ENCODE measurements at regions not wholly inside any gene's neighbourhood (a gene's known extent, or its start where the extent isn't known, plus 50 kb on each side); places are given as distances from the start of the nearest gene placed in this dataset.

- ATAC-seq (no peak), DNase-seq (no peak)
- Histone ChIP-seq H3K4me2 (ENCODE audit: low read length) (no peak overlapping the region), H3K9me2 (replicated peaks; ENCODE audit: low read length) (no peaks in the 10 kb centered on the region), H3K4me1 (ENCODE audit: insufficient read depth, low read length) (no peaks in the 10 kb centered on the region), H4K20me1 (ENCODE audit: low read length) (no peaks in the 10 kb centered on the region), H3K9me3 (ENCODE audit: low read length) (no peaks in the 10 kb centered on the region), H3K27me3 (ENCODE audit: low read length) (peaks cover 22% of the 10 kb centered on the region; the same call in 1 of the 2 replicates), H2AFZ (ENCODE audit: low read length) (no peak overlapping the region), H3K9ac (ENCODE audit: low read length) (no peak overlapping the region), H3K36me3 (ENCODE audit: low read depth, low read length) (no peaks in the 10 kb centered on the region), H3F3A (ENCODE audit: low read length, unreplicated experiment) (no peaks in the 10 kb centered on the region), H3K79me2 (ENCODE audit: low read length) (no peaks in the 10 kb centered on the region), H3K27ac (ENCODE audit: low read length) (no peak overlapping the region), H3K4me3 (ENCODE audit: low read length) (no peak overlapping the region)
- CTCF ChIA-PET = no interaction called here
- no peak for TF ChIP-seq EZH2phosphoT487 (IDR thresholded peaks at IDR 0.05; ENCODE audit: borderline replicate concordance, low read length)
- no peak for TF ChIP-seq CTCF (conservative IDR thresholded peaks at IDR 0.05; ENCODE audit: low read depth, low read length)
- TF ChIP-seq EZH2 (IDR thresholded peaks at IDR 0.05; ENCODE audit: low read length, unreplicated experiment) = no peak
- BruUV-seq (replicated peaks) = no TSS peak
- intact Hi-C loops (cut with micrococcal nuclease) = no loop called here
- POLR2A ChIA-PET (ENCODE audit: unreplicated experiment) = no interaction called here
Observed at GRCh38 chr17:73950593-73950914, 252.9 kb upstream of the RPL38 start.

- Histone ChIP-seq H2AFZ (ENCODE audit: low read length) (no peak overlapping the region), H4K20me1 (ENCODE audit: low read length) (no peaks in the 10 kb centered on the region), H3K79me2 (ENCODE audit: low read length) (no peaks in the 10 kb centered on the region), H3K4me3 (ENCODE audit: low read length) (no peak overlapping the region), H3F3A (ENCODE audit: low read length, unreplicated experiment) (no peaks in the 10 kb centered on the region), H3K9me2 (replicated peaks; ENCODE audit: low read length) (no peaks in the 10 kb centered on the region), H3K36me3 (ENCODE audit: low read depth, low read length) (no peaks in the 10 kb centered on the region), H3K9me3 (ENCODE audit: low read length) (no peaks in the 10 kb centered on the region), H3K9ac (ENCODE audit: low read length) (no peak overlapping the region), H3K27ac (ENCODE audit: low read length) (no peak overlapping the region), H3K4me2 (ENCODE audit: low read length) (no peak overlapping the region), H3K4me1 (ENCODE audit: insufficient read depth, low read length) (no peaks in the 10 kb centered on the region), H3K27me3 (ENCODE audit: low read length) (peaks cover 19% of the 10 kb centered on the region; the same call in 1 of the 2 replicates)
- TF ChIP-seq EZH2phosphoT487 (IDR thresholded peaks at IDR 0.05; ENCODE audit: borderline replicate concordance, low read length) (no peak), CTCF (conservative IDR thresholded peaks at IDR 0.05; ENCODE audit: low read depth, low read length) (no peak), EZH2 (IDR thresholded peaks at IDR 0.05; ENCODE audit: low read length, unreplicated experiment) (no peak)
- ATAC-seq = no peak
- no peak for DNase-seq
- ChIA-PET CTCF (no interaction called here), POLR2A (ENCODE audit: unreplicated experiment) (no interaction called here)
- intact Hi-C loops (cut with micrococcal nuclease) = no loop called here
- BruUV-seq (replicated peaks) = no TSS peak
Observed at GRCh38 chr17:73952082-73952479, 251.4 kb upstream of the RPL38 start.

GRCh38 chr17:73952480-73953205 is 250.8 kb upstream of the RPL38 start:
- intact Hi-C loops (cut with micrococcal nuclease) = no loop called here
- Histone ChIP-seq H4K20me1 (ENCODE audit: low read length) (no peaks in the 10 kb centered on the region), H3K4me3 (ENCODE audit: low read length) (no peak overlapping the region), H3K9me2 (replicated peaks; ENCODE audit: low read length) (no peaks in the 10 kb centered on the region), H3K27me3 (ENCODE audit: low read length) (peaks cover 22% of the 10 kb centered on the region), H3F3A (ENCODE audit: low read length, unreplicated experiment) (no peaks in the 10 kb centered on the region), H3K27ac (ENCODE audit: low read length) (no peak overlapping the region), H3K9me3 (ENCODE audit: low read length) (no peaks in the 10 kb centered on the region), H3K9ac (ENCODE audit: low read length) (no peak overlapping the region), H3K4me1 (ENCODE audit: insufficient read depth, low read length) (no peaks in the 10 kb centered on the region), H2AFZ (ENCODE audit: low read length) (no peak overlapping the region), H3K4me2 (ENCODE audit: low read length) (no peak overlapping the region), H3K79me2 (ENCODE audit: low read length) (no peaks in the 10 kb centered on the region), H3K36me3 (ENCODE audit: low read depth, low read length) (no peaks in the 10 kb centered on the region)
- POLR2A ChIA-PET (ENCODE audit: unreplicated experiment) = no interaction called here
- TF ChIP-seq CTCF (conservative IDR thresholded peaks at IDR 0.05; ENCODE audit: low read depth, low read length) = 0 out of 2 replicates have a peak, but pooled peaks have one; percentile 16
- no peak for TF ChIP-seq EZH2phosphoT487 (IDR thresholded peaks at IDR 0.05; ENCODE audit: borderline replicate concordance, low read length)
- TF ChIP-seq EZH2 (IDR thresholded peaks at IDR 0.05; ENCODE audit: low read length, unreplicated experiment) = no peak
- CTCF ChIA-PET = no interaction called here
- no TSS peak for BruUV-seq (replicated peaks)
- no peak for DNase-seq
- ATAC-seq = no peak

Measured in PC-3 (cell line).